ENCODE measurements at regions not wholly inside any gene's neighbourhood (a gene's known extent, or its start where the extent isn't known, plus 50 kb on each side); places are given as distances from the start of the nearest gene placed in this dataset.

GRCh38 chr6:53417141-53417540, 68.4 kb upstream of the ELOVL5 start:
- peaks cover 8% of the 10 kb centered on the region for H3K27me3 ChIP-seq (ENCODE audit: control insufficient read depth, insufficient read depth, low read length)
- POLR2A ChIA-PET, result no interaction called here
- CTCF ChIA-PET, result no interaction called here

GRCh38 chr6:53413326-53413725, 64.6 kb upstream of the ELOVL5 start:
- ChIA-PET CTCF (no interaction called here), POLR2A (no interaction called here)
- no peak for DNase-seq (ENCODE audit: low read depth)
- H3K4me3 ChIP-seq (ENCODE audit: low read depth, low read length), result no peak overlapping the region
- TF ChIP-seq, protein P1, sequence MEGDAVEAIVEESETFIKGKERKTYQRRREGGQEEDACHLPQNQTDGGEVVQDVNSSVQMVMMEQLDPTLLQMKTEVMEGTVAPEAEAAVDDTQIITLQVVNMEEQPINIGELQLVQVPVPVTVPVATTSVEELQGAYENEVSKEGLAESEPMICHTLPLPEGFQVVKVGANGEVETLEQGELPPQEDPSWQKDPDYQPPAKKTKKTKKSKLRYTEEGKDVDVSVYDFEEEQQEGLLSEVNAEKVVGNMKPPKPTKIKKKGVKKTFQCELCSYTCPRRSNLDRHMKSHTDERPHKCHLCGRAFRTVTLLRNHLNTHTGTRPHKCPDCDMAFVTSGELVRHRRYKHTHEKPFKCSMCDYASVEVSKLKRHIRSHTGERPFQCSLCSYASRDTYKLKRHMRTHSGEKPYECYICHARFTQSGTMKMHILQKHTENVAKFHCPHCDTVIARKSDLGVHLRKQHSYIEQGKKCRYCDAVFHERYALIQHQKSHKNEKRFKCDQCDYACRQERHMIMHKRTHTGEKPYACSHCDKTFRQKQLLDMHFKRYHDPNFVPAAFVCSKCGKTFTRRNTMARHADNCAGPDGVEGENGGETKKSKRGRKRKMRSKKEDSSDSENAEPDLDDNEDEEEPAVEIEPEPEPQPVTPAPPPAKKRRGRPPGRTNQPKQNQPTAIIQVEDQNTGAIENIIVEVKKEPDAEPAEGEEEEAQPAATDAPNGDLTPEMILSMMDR (IDR thresholded peaks at IDR 0.05; ENCODE audit: insufficient read depth, low read depth, low read length), result no peak
- H3K36me3 ChIP-seq (ENCODE audit: control insufficient read depth, insufficient read depth, low read length), result no peaks in the 10 kb centered on the region
- H3K27me3 ChIP-seq (ENCODE audit: control insufficient read depth, insufficient read depth, low read length), result peaks cover 5% of the 10 kb centered on the region

More at GRCh38 chr6:53417141-53417540, 68.4 kb upstream of the ELOVL5 start:
- TF ChIP-seq, protein P1 (IDR thresholded peaks at IDR 0.05; ENCODE audit: insufficient read depth, low read depth, low read length), result no peak
- no peak overlapping the region for H3K4me3 ChIP-seq (ENCODE audit: low read depth, low read length)
- DNase-seq (ENCODE audit: low read depth), result no peak
- H3K36me3 ChIP-seq (ENCODE audit: control insufficient read depth, insufficient read depth, low read length), result no peaks in the 10 kb centered on the region

DNA sequence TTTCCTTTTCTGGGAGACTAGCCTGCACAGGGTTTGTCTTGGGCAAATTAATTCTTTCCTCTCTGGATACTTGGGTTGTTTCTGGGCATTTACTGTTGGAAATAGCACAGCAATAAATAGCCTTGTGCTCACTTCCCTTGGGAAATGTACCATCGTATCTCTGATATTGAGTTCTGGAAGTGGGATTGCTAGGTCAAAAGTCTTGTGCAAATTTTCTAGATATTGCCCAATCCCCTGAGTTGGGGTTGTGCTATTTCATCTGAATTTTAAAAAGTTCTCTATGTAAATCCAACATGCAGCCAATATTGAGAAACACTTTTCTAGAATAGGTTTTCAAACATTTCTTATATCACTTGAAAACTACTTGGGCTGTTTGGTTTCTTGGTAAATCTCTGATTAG, 64.0 kb upstream of the ELOVL5 start:
- Histone ChIP-seq H3K36me3 (ENCODE audit: control insufficient read depth, insufficient read depth, low read length) (no peaks in the 10 kb centered on the region), H3K4me3 (ENCODE audit: low read depth, low read length) (no peak overlapping the region), H3K27me3 (ENCODE audit: control insufficient read depth, insufficient read depth, low read length) (peaks cover 3% of the 10 kb centered on the region)
- DNase-seq (ENCODE audit: low read depth), result no peak
- CTCF ChIA-PET, result no interaction called here
- POLR2A ChIA-PET, result no interaction called here
- TF ChIP-seq, protein P1 (IDR thresholded peaks at IDR 0.05; ENCODE audit: insufficient read depth, low read depth, low read length), result no peak

DNA sequence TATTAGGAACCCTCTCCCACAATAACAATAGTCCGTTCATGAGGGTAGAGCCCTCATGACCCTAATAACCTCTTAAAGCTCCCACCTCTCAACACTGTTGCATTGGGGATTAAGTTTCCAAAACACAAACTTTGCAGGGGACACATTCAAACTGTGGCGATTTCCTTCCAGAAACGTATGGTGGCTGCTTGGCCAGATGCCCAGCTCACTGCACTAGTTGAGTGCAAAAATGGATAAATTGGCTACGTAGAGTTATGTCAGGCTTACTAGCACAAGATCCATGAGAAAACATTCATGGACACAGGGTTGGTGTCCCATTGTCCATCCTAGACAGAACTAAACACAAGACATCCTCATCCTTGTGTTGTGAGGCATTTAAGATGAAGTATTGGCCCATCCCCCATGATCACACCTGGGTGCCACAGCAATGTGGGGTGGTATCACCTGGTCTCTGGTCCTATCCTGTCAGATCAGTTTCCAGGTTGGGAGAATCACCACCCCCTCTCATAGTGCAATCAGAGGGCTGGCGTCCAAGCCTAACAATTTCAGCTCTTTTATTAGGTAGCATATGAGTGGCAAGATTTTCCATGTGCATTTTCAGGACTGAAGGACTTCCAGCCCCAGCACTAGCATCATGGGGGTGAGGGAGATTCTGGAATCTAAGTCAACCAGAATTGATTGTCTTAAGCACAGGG, 63.4 kb upstream of the ELOVL5 start:
- TF ChIP-seq, protein P1 (IDR thresholded peaks at IDR 0.05; ENCODE audit: insufficient read depth, low read depth, low read length), result no peak
- H3K4me3 ChIP-seq (ENCODE audit: low read depth, low read length), result no peak overlapping the region
- ChIA-PET POLR2A (no interaction called here), CTCF (interaction anchor here (1.1 to 2.1 kb wide), 3 partner anchors 72 to 239 kb away, joined by 3 to 8 read pairs (median 6); no protein-coding TSS in a partner anchor)
- DNase-seq (ENCODE audit: low read depth), result no peak
- H3K27me3 ChIP-seq (ENCODE audit: control insufficient read depth, insufficient read depth, low read length), result peaks cover 3% of the 10 kb centered on the region
- H3K36me3 ChIP-seq (ENCODE audit: control insufficient read depth, insufficient read depth, low read length), result no peaks in the 10 kb centered on the region

DNA sequence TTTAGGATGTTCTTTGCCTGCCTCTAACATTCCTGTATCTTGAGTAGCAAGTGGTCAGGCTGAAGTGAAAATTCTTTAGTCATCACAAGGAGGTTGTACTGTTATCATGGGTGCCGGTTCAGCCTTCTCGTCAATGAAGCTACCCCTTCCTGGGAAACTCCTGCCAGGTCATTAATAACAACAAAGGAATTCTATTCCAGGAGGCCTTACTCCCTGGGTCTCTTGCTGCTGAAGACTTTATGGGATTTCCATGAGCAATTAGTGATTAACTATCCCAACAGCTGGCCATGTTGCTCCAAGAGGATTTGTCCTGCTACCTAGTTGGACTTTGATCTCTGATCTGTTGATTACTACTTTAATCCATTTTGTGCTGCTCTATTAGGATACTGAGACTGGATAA, 62.7 kb upstream of the ELOVL5 start:
- H3K27me3 ChIP-seq (ENCODE audit: control insufficient read depth, insufficient read depth, low read length), result peaks cover 3% of the 10 kb centered on the region
- DNase-seq (ENCODE audit: low read depth), result peak; percentile 10
- ChIA-PET CTCF (interaction anchor here (0.6 to 2.1 kb wide), 7 partner anchors 16 to 243 kb away, joined by 3 to 8 read pairs (median 4); no protein-coding TSS in a partner anchor), POLR2A (no interaction called here)
- H3K36me3 ChIP-seq (ENCODE audit: control insufficient read depth, insufficient read depth, low read length), result no peaks in the 10 kb centered on the region
- TF ChIP-seq, protein P1 (IDR thresholded peaks at IDR 0.05; ENCODE audit: insufficient read depth, low read depth, low read length), result no peak
- no peak overlapping the region for H3K4me3 ChIP-seq (ENCODE audit: low read depth, low read length)
